Naive thymus-derived CD4-positive, alpha-beta T cell (primary cell): ENCODE measurements at regions not wholly inside any gene's neighbourhood (a gene's known extent, or its start where the extent isn't known, plus 50 kb on each side); places are given as distances from the start of the nearest gene placed in this dataset.

Experiments used
- ATAC-seq: fragments of 150-1000 bp; cut with Tn5 transposase; 2 replicates; pipeline ENCODE4 v1.10.0; 2021; ENCODE audit warnings: mild to moderate bottlenecking, moderate library complexity
- CTCF ChIA-PET: fragments of 350-600 bp; sonication (Branson Sonifier 250); formaldehyde crosslinking; loops from one replicate; lab custom pipeline; 2021; ENCODE audit warnings: antibody characterized with exemption; lab: Charles Lee
- POLR2A ChIA-PET: fragments of 350-600 bp; sonication (Branson Sonifier 250); formaldehyde crosslinking; loops from one replicate; lab custom pipeline; 2021; ENCODE audit warnings: antibody characterized with exemption, inconsistent platforms; lab: Charles Lee
- DNase-seq, 9 donors: peaks; one replicate each; pipeline versions ENCODE4 v3.0.0 to v3.0.0-alpha.2; 2020 to 2022; ENCODE audit warnings: mixed read lengths in 1 of 9
- H3K27ac ChIP-seq: one replicate; pipeline ENCODE4 v1.7.0; 2013; ENCODE audit warnings: mild to moderate bottlenecking, low read depth, low read length, moderate library complexity
- H3K27me3 ChIP-seq, 2 donors: one replicate each; pipeline ENCODE4 v1.7.0; 2013; ENCODE audit warnings: low read length in 2 of 2, mild to moderate bottlenecking in 2 of 2, moderate library complexity in 2 of 2; ENCODE audit not compliant: control insufficient read depth in 2 of 2, insufficient read depth in 2 of 2
- H3K36me3 ChIP-seq, 3 experiments: 1 replicate in 2 of 3; 2 replicates in 1 of 3; pipeline ENCODE4 v1.7.0; 2013; ENCODE audit warnings: low read length in 3 of 3, mild to moderate bottlenecking in 3 of 3, moderate library complexity in 1 of 3; ENCODE audit not compliant: insufficient read depth in 3 of 3, control insufficient read depth in 2 of 3
- H3K4me1 ChIP-seq, 2 donors: one replicate each; pipeline ENCODE4 v1.7.0; 2013; ENCODE audit warnings: low read length in 2 of 2, mild to moderate bottlenecking in 2 of 2, moderate library complexity in 1 of 2; ENCODE audit not compliant: control insufficient read depth in 2 of 2, insufficient read depth in 2 of 2
- H3K4me3 ChIP-seq: 2 replicates; pipeline ENCODE4 v1.7.0; 2013; ENCODE audit warnings: mild to moderate bottlenecking, low read length
- H3K9me3 ChIP-seq, 3 experiments: 1 replicate in 2 of 3; 2 replicates in 1 of 3; pipeline ENCODE4 v1.7.0; 2013; ENCODE audit warnings: low read length in 3 of 3; ENCODE audit not compliant: control insufficient read depth in 2 of 3
- H3K27ac Mint-ChIP-seq, 9 donors: one replicate each; pipeline ENCODE4 v1.8.0; 2020 to 2022; ENCODE audit warnings: mixed read lengths in 9 of 9, mild to moderate bottlenecking in 8 of 9, moderate library complexity in 5 of 9, inconsistent platforms in 2 of 9
- H3K27me3 Mint-ChIP-seq, 5 donors: one replicate each; pipeline ENCODE4 v1.8.0; 2021 to 2022; ENCODE audit warnings: mixed read lengths in 5 of 5, mild to moderate bottlenecking in 1 of 5
- H3K36me3 Mint-ChIP-seq, 5 donors: one replicate each; pipeline ENCODE4 v1.8.0; 2020 to 2022; ENCODE audit warnings: mixed read lengths in 5 of 5, mild to moderate bottlenecking in 3 of 5, inconsistent platforms in 1 of 5
- H3K4me1 Mint-ChIP-seq, 7 donors: one replicate each; pipeline ENCODE4 v1.8.0; 2020 to 2022; ENCODE audit warnings: mixed read lengths in 7 of 7, mild to moderate bottlenecking in 3 of 7, inconsistent platforms in 1 of 7
- H3K4me3 Mint-ChIP-seq, 10 donors: one replicate each; pipeline ENCODE4 v1.8.0; 2020 to 2022; ENCODE audit warnings: mild to moderate bottlenecking in 10 of 10, mixed read lengths in 10 of 10, moderate library complexity in 6 of 10, inconsistent platforms in 2 of 10
- H3K9me3 Mint-ChIP-seq, 11 donors: one replicate each; pipeline ENCODE4 v1.8.0; 2020 to 2022; ENCODE audit warnings: mixed read lengths in 11 of 11, mild to moderate bottlenecking in 4 of 11, inconsistent platforms in 1 of 11, moderate library complexity in 1 of 11
- intact Hi-C, 2 donors: fragments of 100-400 bp; cut with micrococcal nuclease; formaldehyde crosslinking; loops; one replicate each; pipeline ENCODE4 v1.15.1; 2023

- no peak for DNase-seq
- Histone ChIP-seq H3K27ac (no peak overlapping the region), H3K36me3 (no peaks in the 10 kb centered on the region), H3K9me3 (no peaks in the 10 kb centered on the region), H3K4me3 (no peak overlapping the region), H3K4me1 (no peaks in the 10 kb centered on the region), H3K27me3 (no peaks in the 10 kb centered on the region)
- Mint-ChIP-seq H3K4me3 (no peak overlapping the region), H3K4me1 (no peaks in the 10 kb centered on the region), H3K36me3 (peaks cover 0 to 6% (median 0%) of the 10 kb centered on the region in 5 donors), H3K27ac (no peak overlapping the region), H3K9me3 (peaks cover 0 to 12% (median 3%) of the 10 kb centered on the region in 11 donors), H3K27me3 (peaks cover 11 to 46% (median 24%) of the 10 kb centered on the region in 5 donors)
- intact Hi-C loops = no loop called here
- ATAC-seq = no peak
- ChIA-PET CTCF (no interaction called here), POLR2A (no interaction called here)
Measured at GRCh38 chr6:90911642-90912041, 324.8 kb upstream of the MAP3K7 start.

DNA sequence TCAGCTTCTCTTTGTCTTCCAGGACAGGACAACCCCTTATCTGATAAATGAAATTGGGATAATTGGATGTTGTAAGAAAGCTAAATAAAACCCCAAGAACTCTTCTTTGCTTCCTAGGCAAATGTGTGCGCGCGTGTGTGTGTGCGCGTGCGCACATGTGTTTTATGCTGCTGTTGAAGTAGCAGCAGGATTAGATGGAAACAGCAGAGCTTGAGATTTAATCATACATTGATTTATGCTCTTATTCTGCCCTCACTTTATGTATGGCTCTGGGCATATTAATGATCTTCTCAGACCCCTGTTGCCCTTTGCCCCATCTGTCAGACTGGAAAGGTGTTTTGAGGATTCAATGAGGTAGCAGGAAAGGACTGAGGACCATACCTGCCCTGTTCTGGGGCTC, 324.0 kb upstream of the MAP3K7 start:
- DNase-seq (no peak), ATAC-seq (no peak)
- Histone ChIP-seq H3K9me3 (no peaks in the 10 kb centered on the region), H3K27ac (no peak overlapping the region), H3K36me3 (no peaks in the 10 kb centered on the region), H3K4me1 (no peaks in the 10 kb centered on the region), H3K4me3 (no peak overlapping the region), H3K27me3 (no peaks in the 10 kb centered on the region)
- CTCF ChIA-PET = no interaction called here
- Mint-ChIP-seq H3K27ac (no peak overlapping the region), H3K27me3 (peaks cover 6 to 40% (median 17%) of the 10 kb centered on the region in 5 donors), H3K9me3 (peaks cover 0 to 5% (median 2%) of the 10 kb centered on the region in 11 donors), H3K36me3 (peaks cover 0 to 6% (median 0%) of the 10 kb centered on the region in 5 donors), H3K4me1 (no peaks in the 10 kb centered on the region), H3K4me3 (no peak overlapping the region)
- POLR2A ChIA-PET = no interaction called here
- intact Hi-C loops = no loop called here

GRCh38 chr6:90907931-90908655, 321.2 kb upstream of the MAP3K7 start:
- POLR2A ChIA-PET = interaction anchor here (0.6 kb wide), 1 partner anchor 11 kb away, joined by 3 read pairs; no protein-coding TSS in a partner anchor
- Mint-ChIP-seq H3K9me3 (peaks cover 0 to 2% (median 0%) of the 10 kb centered on the region in 11 donors), H3K36me3 (no peaks in the 10 kb centered on the region)

DNA sequence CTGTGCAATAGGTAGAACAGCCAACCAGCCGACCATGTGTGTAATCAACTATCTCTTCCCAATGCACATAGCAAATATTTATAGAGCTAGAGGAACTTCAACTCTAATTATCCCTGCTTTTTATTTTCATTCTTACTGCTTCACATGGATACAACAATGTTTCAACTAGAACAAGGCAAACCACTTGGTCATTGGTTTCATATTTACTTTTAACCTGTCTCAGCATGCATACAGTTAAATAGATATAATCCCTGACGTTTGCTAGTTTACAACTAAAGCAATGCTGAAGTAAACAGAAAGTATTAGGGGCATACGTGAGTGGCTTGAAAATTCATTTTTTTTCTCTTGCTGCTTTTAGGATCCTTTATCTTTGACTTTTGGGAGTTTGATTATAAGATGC, 318.5 kb upstream of the MAP3K7 start:
- Histone ChIP-seq H3K36me3 (no peaks in the 10 kb centered on the region), H3K27ac (no peak overlapping the region), H3K27me3 (no peaks in the 10 kb centered on the region), H3K9me3 (no peaks in the 10 kb centered on the region), H3K4me3 (no peak overlapping the region), H3K4me1 (no peaks in the 10 kb centered on the region)
- Mint-ChIP-seq H3K27me3 (peaks cover 0 to 9% (median 6%) of the 10 kb centered on the region in 5 donors), H3K4me1 (no peaks in the 10 kb centered on the region), H3K27ac (no peak overlapping the region), H3K36me3 (no peaks in the 10 kb centered on the region), H3K4me3 (no peak overlapping the region), H3K9me3 (peaks cover 0 to 2% (median 0%) of the 10 kb centered on the region in 11 donors)
- DNase-seq (no peak), ATAC-seq (no peak)
- ChIA-PET POLR2A (no interaction called here), CTCF (no interaction called here)
- intact Hi-C loops = no loop called here

More at GRCh38 chr6:90907931-90908655, 321.2 kb upstream of the MAP3K7 start:
- peaks cover 0 to 20% (median 10%) of the 10 kb centered on the region in 5 donors for H3K27me3 Mint-ChIP-seq
- Histone ChIP-seq H3K27me3 (no peaks in the 10 kb centered on the region), H3K27ac (no peak overlapping the region), H3K4me3 (no peak overlapping the region), H3K36me3 (no peaks in the 10 kb centered on the region), H3K9me3 (no peaks in the 10 kb centered on the region), H3K4me1 (no peaks in the 10 kb centered on the region)
- no peak overlapping the region for H3K4me3 Mint-ChIP-seq
- ATAC-seq (no peak), DNase-seq (no peak)
- H3K4me1 Mint-ChIP-seq = no peaks in the 10 kb centered on the region
- CTCF ChIA-PET = no interaction called here
- no peak overlapping the region for H3K27ac Mint-ChIP-seq
- intact Hi-C loops = no loop called here

GRCh38 chr6:90900034-90900433, 313.2 kb upstream of the MAP3K7 start:
- Histone ChIP-seq H3K36me3 (no peaks in the 10 kb centered on the region), H3K27me3 (no peaks in the 10 kb centered on the region), H3K4me1 (no peaks in the 10 kb centered on the region), H3K27ac (no peak overlapping the region), H3K4me3 (no peak overlapping the region), H3K9me3 (no peaks in the 10 kb centered on the region)
- CTCF ChIA-PET = no interaction called here
- H3K4me1 Mint-ChIP-seq = no peaks in the 10 kb centered on the region
- POLR2A ChIA-PET = no interaction called here
- H3K9me3 Mint-ChIP-seq = peaks cover 0 to 2% (median 0%) of the 10 kb centered on the region in 11 donors
- H3K27ac Mint-ChIP-seq = no peak overlapping the region
- H3K27me3 Mint-ChIP-seq = peaks cover 5 to 16% (median 15%) of the 10 kb centered on the region in 5 donors
- no peak overlapping the region for H3K4me3 Mint-ChIP-seq
- DNase-seq = no peak
- no peaks in the 10 kb centered on the region for H3K36me3 Mint-ChIP-seq
- ATAC-seq = no peak
- intact Hi-C loops = no loop called here

- Mint-ChIP-seq H3K4me3 (no peak overlapping the region), H3K27ac (no peak overlapping the region), H3K27me3 (peaks cover 14 to 22% (median 15%) of the 10 kb centered on the region in 5 donors), H3K9me3 (peaks cover 0 to 2% (median 0%) of the 10 kb centered on the region in 11 donors), H3K36me3 (no peaks in the 10 kb centered on the region), H3K4me1 (no peaks in the 10 kb centered on the region)
- Histone ChIP-seq H3K4me3 (no peak overlapping the region), H3K27ac (no peak overlapping the region), H3K27me3 (no peaks in the 10 kb centered on the region), H3K9me3 (no peaks in the 10 kb centered on the region), H3K4me1 (no peaks in the 10 kb centered on the region), H3K36me3 (no peaks in the 10 kb centered on the region)
- intact Hi-C loops = no loop called here
- ChIA-PET CTCF (no interaction called here), POLR2A (no interaction called here)
- DNase-seq = no peak
- no peak for ATAC-seq
Measured at GRCh38 chr6:90898763-90899162, 311.9 kb upstream of the MAP3K7 start.

- Histone ChIP-seq H3K4me3 (no peak overlapping the region), H3K4me1 (no peaks in the 10 kb centered on the region), H3K27me3 (no peaks in the 10 kb centered on the region), H3K36me3 (no peaks in the 10 kb centered on the region), H3K27ac (no peak overlapping the region), H3K9me3 (no peaks in the 10 kb centered on the region)
- Mint-ChIP-seq H3K36me3 (no peaks in the 10 kb centered on the region), H3K27me3 (peaks cover 14 to 22% (median 15%) of the 10 kb centered on the region in 5 donors), H3K27ac (no peak overlapping the region), H3K4me3 (no peak overlapping the region), H3K4me1 (no peaks in the 10 kb centered on the region), H3K9me3 (peaks cover 0 to 1% (median 0%) of the 10 kb centered on the region in 11 donors)
- POLR2A ChIA-PET = no interaction called here
- DNase-seq (no peak), ATAC-seq (no peak)
- CTCF ChIA-PET = interaction anchor here (0.7 kb wide), 1 partner anchor 41 kb away, joined by 6 read pairs; no protein-coding TSS in a partner anchor
- intact Hi-C loops = no loop called here
Measured at GRCh38 chr6:90896075-90896547, 309.2 kb upstream of the MAP3K7 start.
